A549 (cell line): ENCODE measurements at regions not wholly inside any gene's neighbourhood (a gene's known extent, or its start where the extent isn't known, plus 50 kb on each side); places are given as distances from the start of the nearest gene placed in this dataset.

ENCODE experiments used
- BHLHE40 ChIP-seq: IDR thresholded peaks from 2 replicates; pipeline ENCODE4 v1.6.1; 2012; ENCODE audit warnings: low read depth, low read length, inconsistent platforms
- CEBPB ChIP-seq, 2 experiments: fragments of >200 bp in 1 of 2; sonication (Bioruptor Twin) in 1 of 2; formaldehyde crosslinking in 1 of 2; IDR thresholded peaks; 2 replicates each; pipeline ENCODE4 v1.6.1; 2012 to 2016
- CHD4 ChIP-seq: fragments of 200-600 bp; sonication (generic); IDR thresholded peaks from 2 replicates; pipeline ENCODE4 v1.6.1; 2016; ENCODE audit warnings: antibody characterized with exemption, mild to moderate bottlenecking, borderline replicate concordance
- POLR2A ChIP-seq: IDR thresholded peaks from 2 replicates; pipeline ENCODE4 v1.6.1; 2012; ENCODE audit warnings: mild to moderate bottlenecking, low read length
- RAD21 ChIP-seq, 2 experiments: fragments of >200 bp in 1 of 2; sonication (Bioruptor Twin) in 1 of 2; formaldehyde crosslinking in 1 of 2; IDR thresholded peaks in 1 of 2; conservative IDR thresholded peaks in 1 of 2; 2 replicates in 1 of 2; 3 replicates in 1 of 2; pipeline ENCODE4 v1.6.1; 2012 to 2018; ENCODE audit warnings: inconsistent platforms in 1 of 2
- REST ChIP-seq: fragments of 200-600 bp; sonication (generic); IDR thresholded peaks from 2 replicates; pipeline ENCODE4 v1.6.1; 2016; ENCODE audit warnings: antibody characterized with exemption, mild to moderate bottlenecking, moderate library complexity
- ZSCAN20 ChIP-seq: fragments of 250-450 bp; sonication (Bioruptor Pico); IDR thresholded peaks from 2 replicates; pipeline ENCODE4 v1.8.0; 2022; ENCODE audit warnings: mild to moderate bottlenecking, moderate library complexity
- TF ChIP-seq, protein P1 (sequence below): fragments of 450-650 bp; IDR thresholded peaks from 2 replicates; pipeline ENCODE4 v1.6.1; 2014; ENCODE audit warnings: antibody characterized with exemption
- TF ChIP-seq, protein P2 (sequence below): fragments of >200 bp; sonication (Bioruptor Twin); formaldehyde crosslinking; IDR thresholded peaks from 3 replicates; pipeline ENCODE4 v1.5.1; 2016

DNA sequence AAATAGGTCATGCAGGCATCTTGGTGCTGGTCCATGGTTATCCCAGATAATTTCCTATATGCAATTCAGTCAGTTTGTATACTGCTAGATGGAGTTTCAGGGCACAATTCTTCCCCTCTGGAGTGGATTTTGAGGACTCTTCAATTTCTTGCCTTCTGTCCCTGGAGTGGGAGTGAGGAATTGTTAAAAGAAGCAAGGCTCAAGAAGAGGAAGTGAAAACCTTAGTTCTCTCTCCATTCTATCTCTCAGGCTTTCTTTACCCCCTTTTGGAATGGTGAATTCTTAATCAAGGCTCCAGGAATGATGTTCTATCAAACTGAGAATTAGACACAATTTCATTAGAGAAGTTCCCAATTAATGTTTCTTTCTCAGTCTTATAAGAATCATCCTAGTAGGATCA is 67.1 kb downstream of the RWDD3 start:
- TF ChIP-seq, protein P1, sequence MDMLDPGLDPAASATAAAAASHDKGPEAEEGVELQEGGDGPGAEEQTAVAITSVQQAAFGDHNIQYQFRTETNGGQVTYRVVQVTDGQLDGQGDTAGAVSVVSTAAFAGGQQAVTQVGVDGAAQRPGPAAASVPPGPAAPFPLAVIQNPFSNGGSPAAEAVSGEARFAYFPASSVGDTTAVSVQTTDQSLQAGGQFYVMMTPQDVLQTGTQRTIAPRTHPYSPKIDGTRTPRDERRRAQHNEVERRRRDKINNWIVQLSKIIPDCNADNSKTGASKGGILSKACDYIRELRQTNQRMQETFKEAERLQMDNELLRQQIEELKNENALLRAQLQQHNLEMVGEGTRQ, result no peak
- TF ChIP-seq BHLHE40 (no peak), CEBPB (IDR thresholded peaks at IDR 0.05) (no peak), POLR2A (no peak), RAD21 (conservative IDR thresholded peaks at IDR 0.05 in 1 of 2, IDR thresholded peaks at IDR 0.05 in 1 of 2) (no peak), ZSCAN20 (CRISPR knock-in tag) (no peak), CHD4 (no peak), REST (no peak)
- TF ChIP-seq, protein P2, sequence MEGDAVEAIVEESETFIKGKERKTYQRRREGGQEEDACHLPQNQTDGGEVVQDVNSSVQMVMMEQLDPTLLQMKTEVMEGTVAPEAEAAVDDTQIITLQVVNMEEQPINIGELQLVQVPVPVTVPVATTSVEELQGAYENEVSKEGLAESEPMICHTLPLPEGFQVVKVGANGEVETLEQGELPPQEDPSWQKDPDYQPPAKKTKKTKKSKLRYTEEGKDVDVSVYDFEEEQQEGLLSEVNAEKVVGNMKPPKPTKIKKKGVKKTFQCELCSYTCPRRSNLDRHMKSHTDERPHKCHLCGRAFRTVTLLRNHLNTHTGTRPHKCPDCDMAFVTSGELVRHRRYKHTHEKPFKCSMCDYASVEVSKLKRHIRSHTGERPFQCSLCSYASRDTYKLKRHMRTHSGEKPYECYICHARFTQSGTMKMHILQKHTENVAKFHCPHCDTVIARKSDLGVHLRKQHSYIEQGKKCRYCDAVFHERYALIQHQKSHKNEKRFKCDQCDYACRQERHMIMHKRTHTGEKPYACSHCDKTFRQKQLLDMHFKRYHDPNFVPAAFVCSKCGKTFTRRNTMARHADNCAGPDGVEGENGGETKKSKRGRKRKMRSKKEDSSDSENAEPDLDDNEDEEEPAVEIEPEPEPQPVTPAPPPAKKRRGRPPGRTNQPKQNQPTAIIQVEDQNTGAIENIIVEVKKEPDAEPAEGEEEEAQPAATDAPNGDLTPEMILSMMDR, result no peak
